ENCODE measurements at regions not wholly inside any gene's neighbourhood (a gene's known extent, or its start where the extent isn't known, plus 50 kb on each side); places are given as distances from the start of the nearest gene placed in this dataset.

DNA sequence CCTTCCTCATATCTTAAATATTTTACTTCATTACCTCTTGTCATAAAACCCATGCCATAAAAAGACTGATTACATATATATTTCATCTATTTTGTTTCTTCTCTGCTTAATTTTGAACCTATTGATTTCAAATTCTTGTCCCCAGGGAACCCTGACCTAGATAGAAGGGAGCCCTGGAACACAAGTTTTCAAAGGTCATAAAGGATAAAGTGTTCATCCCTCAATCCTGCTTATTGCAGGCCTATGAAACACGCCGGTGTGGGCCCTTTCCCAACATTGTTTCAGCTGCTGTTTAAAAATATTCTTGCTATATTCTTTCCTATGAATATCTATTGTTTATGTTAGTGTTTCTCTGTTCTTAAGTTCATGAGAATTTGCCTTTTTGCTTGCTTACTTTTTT is 1389.5 kb upstream of the GBE1 start:
- no peaks in the 10 kb centered on the region for H3K9me3 ChIP-seq
- H3K27me3 ChIP-seq (replicated peaks; ENCODE audit: insufficient read depth): no peaks in the 10 kb centered on the region
- no peak for TF ChIP-seq CTCF (IDR thresholded peaks at IDR 0.05)
- ATAC-seq (ENCODE audit: insufficient number of reproducible peaks, low FRiP score, low read depth): no peak
- H3K36me3 ChIP-seq: no peaks in the 10 kb centered on the region
- H3K4me3 ChIP-seq: no peak overlapping the region
- no peak overlapping the region for H3K27ac ChIP-seq
- H3K4me1 ChIP-seq (ENCODE audit: control insufficient read depth in 1 of 2, low read depth in 2 of 2): no peaks in the 10 kb centered on the region
- DNase-seq (ENCODE audit: low spot score): no peak

- H3K4me3 ChIP-seq: no peak overlapping the region
- no peaks in the 10 kb centered on the region for H3K4me1 ChIP-seq (ENCODE audit: control insufficient read depth in 1 of 2, low read depth in 2 of 2)
- TF ChIP-seq CTCF (IDR thresholded peaks at IDR 0.05): no peak
- H3K9me3 ChIP-seq: no peaks in the 10 kb centered on the region
- ATAC-seq (ENCODE audit: insufficient number of reproducible peaks, low FRiP score, low read depth) (no peak), DNase-seq (ENCODE audit: low spot score) (no peak)
- no peaks in the 10 kb centered on the region for H3K27me3 ChIP-seq (replicated peaks; ENCODE audit: insufficient read depth)
- no peak overlapping the region for H3K27ac ChIP-seq
- no peaks in the 10 kb centered on the region for H3K36me3 ChIP-seq
Measured at GRCh38 chr3:83140983-83141382, 1379.5 kb upstream of the GBE1 start.

- Histone ChIP-seq H3K4me1 (ENCODE audit: control insufficient read depth in 1 of 2, low read depth in 2 of 2) (no peaks in the 10 kb centered on the region), H3K27ac (no peak overlapping the region), H3K36me3 (no peaks in the 10 kb centered on the region), H3K4me3 (no peak overlapping the region), H3K27me3 (replicated peaks; ENCODE audit: insufficient read depth) (no peaks in the 10 kb centered on the region), H3K9me3 (no peaks in the 10 kb centered on the region)
- TF ChIP-seq CTCF (IDR thresholded peaks at IDR 0.05): no peak
- ATAC-seq (ENCODE audit: insufficient number of reproducible peaks, low FRiP score, low read depth) (no peak), DNase-seq (ENCODE audit: low spot score) (no peak)
Measured at GRCh38 chr3:83131236-83131635, 1369.8 kb upstream of the GBE1 start.

DNA sequence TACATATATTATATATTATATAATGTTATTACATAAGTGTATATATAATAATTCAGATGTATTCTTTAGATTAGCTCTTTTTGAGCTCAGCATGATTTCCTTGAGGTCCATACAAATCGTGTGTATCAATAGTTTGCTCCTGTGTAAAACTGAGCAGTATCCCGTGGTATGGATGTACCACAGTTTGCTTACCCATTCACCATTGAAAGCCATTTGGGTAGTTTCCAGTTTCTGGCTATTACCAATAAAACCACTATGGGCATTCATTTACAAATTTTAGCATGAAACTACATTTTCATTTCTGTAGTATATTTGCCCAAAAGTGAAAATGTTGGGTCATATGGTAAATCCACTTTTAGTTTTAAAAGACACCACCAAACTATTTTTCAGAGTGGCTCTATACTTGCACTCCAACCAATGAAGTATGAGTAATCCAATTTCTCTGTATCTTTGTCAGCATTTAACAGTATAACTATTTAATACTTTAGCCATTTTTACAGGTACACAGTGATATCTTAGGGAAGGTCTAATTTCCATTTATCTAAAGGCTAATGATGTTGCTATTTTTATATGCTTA is 1361.4 kb upstream of the GBE1 start:
- no peak overlapping the region for H3K4me3 ChIP-seq
- no peaks in the 10 kb centered on the region for H3K36me3 ChIP-seq
- no peaks in the 10 kb centered on the region for H3K9me3 ChIP-seq
- no peak for DNase-seq (ENCODE audit: low spot score)
- ATAC-seq (ENCODE audit: insufficient number of reproducible peaks, low FRiP score, low read depth): no peak
- H3K27ac ChIP-seq: no peak overlapping the region
- no peaks in the 10 kb centered on the region for H3K27me3 ChIP-seq (replicated peaks; ENCODE audit: insufficient read depth)
- no peak for TF ChIP-seq CTCF (IDR thresholded peaks at IDR 0.05)
- H3K4me1 ChIP-seq (ENCODE audit: control insufficient read depth in 1 of 2, low read depth in 2 of 2): no peaks in the 10 kb centered on the region

DNA sequence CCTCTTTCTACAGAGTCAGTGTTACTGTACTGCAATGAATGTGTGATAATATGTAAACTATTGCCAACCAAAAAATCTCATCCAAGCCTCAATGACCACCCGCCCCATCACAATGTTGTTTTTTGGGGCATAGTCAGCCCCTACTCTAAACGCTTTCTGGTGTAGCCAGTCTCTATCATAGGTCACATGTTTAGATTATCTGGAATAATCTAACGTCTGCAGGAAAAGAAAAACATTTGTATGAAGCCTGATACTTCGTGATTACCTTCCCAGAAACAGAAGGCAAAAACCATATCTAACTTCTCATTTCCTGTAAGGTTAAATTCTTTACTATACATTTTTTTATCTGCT is 1331.8 kb upstream of the GBE1 start:
- Histone ChIP-seq H3K27ac (no peak overlapping the region), H3K4me3 (no peak overlapping the region), H3K9me3 (no peaks in the 10 kb centered on the region), H3K4me1 (ENCODE audit: control insufficient read depth in 1 of 2, low read depth in 2 of 2) (no peaks in the 10 kb centered on the region), H3K27me3 (replicated peaks; ENCODE audit: insufficient read depth) (no peaks in the 10 kb centered on the region), H3K36me3 (no peaks in the 10 kb centered on the region)
- no peak for ATAC-seq (ENCODE audit: insufficient number of reproducible peaks, low FRiP score, low read depth)
- DNase-seq (ENCODE audit: low spot score): no peak
- no peak for TF ChIP-seq CTCF (IDR thresholded peaks at IDR 0.05)

Measured in thoracic aorta (tissue), 2 donors.